ENCODE measurements at regions not wholly inside any gene's neighbourhood (a gene's known extent, or its start where the extent isn't known, plus 50 kb on each side); places are given as distances from the start of the nearest gene placed in this dataset.

GRCh38 chr1:195326325-195326724, 1281.9 kb downstream of the KCNT2 start:
- Histone ChIP-seq H3K4me1 (ENCODE audit: control insufficient read depth in 3 of 3, insufficient read depth in 2 of 3, low read depth in 1 of 3, low read length in 2 of 3) (no peaks in the 10 kb centered on the region), H3K27me3 (ENCODE audit: control insufficient read depth in 3 of 3, insufficient read depth in 3 of 3, low read length in 3 of 3) (no peaks in the 10 kb centered on the region), H3K4me3 (ENCODE audit: low read depth in 1 of 3, low read length in 3 of 3) (no peak overlapping the region), H3K9me3 (ENCODE audit: control insufficient read depth in 2 of 2, insufficient read depth in 1 of 2, low read depth in 1 of 2, low read length in 1 of 2) (no peaks in the 10 kb centered on the region), H3K36me3 (ENCODE audit: control insufficient read depth in 3 of 3, insufficient read depth in 2 of 3, low read depth in 1 of 3, low read length in 3 of 3) (no peaks in the 10 kb centered on the region), H3K27ac (ENCODE audit: low read depth in 1 of 3, low read length in 2 of 3) (no peak overlapping the region)
- WGBS, 3 donors: 47 to 67% (median 56%) methylated on average over 1 of the region's 1 CpG
- no peak for FAIRE-seq
- no peak for DNase-seq

GRCh38 chr1:195325181-195325580, 1283.1 kb downstream of the KCNT2 start:
- H3K9me3 ChIP-seq (ENCODE audit: control insufficient read depth in 2 of 2, insufficient read depth in 1 of 2, low read depth in 1 of 2, low read length in 1 of 2): no peaks in the 10 kb centered on the region
- WGBS, 3 donors: 92 to 94% (median 93%) methylated on average over 12 of the region's 12 CpGs
- DNase-seq: no peak
- no peaks in the 10 kb centered on the region for H3K27me3 ChIP-seq (ENCODE audit: control insufficient read depth in 3 of 3, insufficient read depth in 3 of 3, low read length in 3 of 3)
- FAIRE-seq: no peak
- no peak overlapping the region for H3K27ac ChIP-seq (ENCODE audit: low read depth in 1 of 3, low read length in 2 of 3)
- H3K4me3 ChIP-seq (ENCODE audit: low read depth in 1 of 3, low read length in 3 of 3): no peak overlapping the region
- no peaks in the 10 kb centered on the region for H3K36me3 ChIP-seq (ENCODE audit: control insufficient read depth in 3 of 3, insufficient read depth in 2 of 3, low read depth in 1 of 3, low read length in 3 of 3)
- no peaks in the 10 kb centered on the region for H3K4me1 ChIP-seq (ENCODE audit: control insufficient read depth in 3 of 3, insufficient read depth in 2 of 3, low read depth in 1 of 3, low read length in 2 of 3)

- no peaks in the 10 kb centered on the region for H3K4me1 ChIP-seq (ENCODE audit: control insufficient read depth in 3 of 3, insufficient read depth in 2 of 3, low read depth in 1 of 3, low read length in 2 of 3)
- H3K27ac ChIP-seq (ENCODE audit: low read depth in 1 of 3, low read length in 2 of 3): no peak overlapping the region
- no peaks in the 10 kb centered on the region for H3K36me3 ChIP-seq (ENCODE audit: control insufficient read depth in 3 of 3, insufficient read depth in 2 of 3, low read depth in 1 of 3, low read length in 3 of 3)
- no peak for FAIRE-seq
- no peaks in the 10 kb centered on the region for H3K27me3 ChIP-seq (ENCODE audit: control insufficient read depth in 3 of 3, insufficient read depth in 3 of 3, low read length in 3 of 3)
- H3K4me3 ChIP-seq (ENCODE audit: low read depth in 1 of 3, low read length in 3 of 3): no peak overlapping the region
- 75 to 77% (median 76%) methylated on average over 4 of the region's 4 CpGs for WGBS, 3 donors
- H3K9me3 ChIP-seq (ENCODE audit: control insufficient read depth in 2 of 2, insufficient read depth in 1 of 2, low read depth in 1 of 2, low read length in 1 of 2): no peaks in the 10 kb centered on the region
- no peak for DNase-seq
These were observed 1302.0 kb downstream of the KCNT2 start for GRCh38 chr1:195306281-195306680.

- H3K27me3 ChIP-seq (ENCODE audit: control insufficient read depth in 3 of 3, insufficient read depth in 3 of 3, low read length in 3 of 3): no peaks in the 10 kb centered on the region
- FAIRE-seq (no peak), DNase-seq (no peak)
- 66 to 88% (median 70%) methylated on average over 3 of the region's 3 CpGs for WGBS, 3 donors
- H3K36me3 ChIP-seq (ENCODE audit: control insufficient read depth in 3 of 3, insufficient read depth in 2 of 3, low read depth in 1 of 3, low read length in 3 of 3): no peaks in the 10 kb centered on the region
- no peak overlapping the region for H3K4me3 ChIP-seq (ENCODE audit: low read depth in 1 of 3, low read length in 3 of 3)
- H3K27ac ChIP-seq (ENCODE audit: low read depth in 1 of 3, low read length in 2 of 3): no peak overlapping the region
- H3K9me3 ChIP-seq (ENCODE audit: control insufficient read depth in 2 of 2, insufficient read depth in 1 of 2, low read depth in 1 of 2, low read length in 1 of 2): no peaks in the 10 kb centered on the region
- no peaks in the 10 kb centered on the region for H3K4me1 ChIP-seq (ENCODE audit: control insufficient read depth in 3 of 3, insufficient read depth in 2 of 3, low read depth in 1 of 3, low read length in 2 of 3)
These were observed 1313.3 kb downstream of the KCNT2 start for GRCh38 chr1:195294911-195295310.

- no peak for FAIRE-seq
- 30 to 81% (median 76%) methylated on average over 1 of the region's 1 CpG for WGBS, 3 donors
These were observed 1329.6 kb downstream of the KCNT2 start for GRCh38 chr1:195278644-195279043.

GRCh38 chr1:195275710-195276109, 1332.5 kb downstream of the KCNT2 start:
- Histone ChIP-seq H3K36me3 (ENCODE audit: control insufficient read depth in 3 of 3, insufficient read depth in 2 of 3, low read depth in 1 of 3, low read length in 3 of 3) (no peaks in the 10 kb centered on the region), H3K9me3 (ENCODE audit: control insufficient read depth in 2 of 2, insufficient read depth in 1 of 2, low read depth in 1 of 2, low read length in 1 of 2) (no peaks in the 10 kb centered on the region), H3K4me3 (ENCODE audit: low read depth in 1 of 3, low read length in 3 of 3) (no peak overlapping the region), H3K4me1 (ENCODE audit: control insufficient read depth in 3 of 3, insufficient read depth in 2 of 3, low read depth in 1 of 3, low read length in 2 of 3) (no peaks in the 10 kb centered on the region), H3K27ac (ENCODE audit: low read depth in 1 of 3, low read length in 2 of 3) (no peak overlapping the region), H3K27me3 (ENCODE audit: control insufficient read depth in 3 of 3, insufficient read depth in 3 of 3, low read length in 3 of 3) (no peaks in the 10 kb centered on the region)
- no peak for FAIRE-seq
- 66 to 82% (median 79%) methylated on average over 2 of the region's 2 CpGs for WGBS, 3 donors
- DNase-seq: no peak

More at GRCh38 chr1:195278644-195279043, 1329.6 kb downstream of the KCNT2 start:
- no peak for DNase-seq
- no peaks in the 10 kb centered on the region for H3K27me3 ChIP-seq (ENCODE audit: control insufficient read depth in 3 of 3, insufficient read depth in 3 of 3, low read length in 3 of 3)
- H3K4me1 ChIP-seq (ENCODE audit: control insufficient read depth in 3 of 3, insufficient read depth in 2 of 3, low read depth in 1 of 3, low read length in 2 of 3): no peaks in the 10 kb centered on the region
- H3K36me3 ChIP-seq (ENCODE audit: control insufficient read depth in 3 of 3, insufficient read depth in 2 of 3, low read depth in 1 of 3, low read length in 3 of 3): no peaks in the 10 kb centered on the region
- H3K27ac ChIP-seq (ENCODE audit: low read depth in 1 of 3, low read length in 2 of 3): no peak overlapping the region
- H3K4me3 ChIP-seq (ENCODE audit: low read depth in 1 of 3, low read length in 3 of 3): no peak overlapping the region
- no peaks in the 10 kb centered on the region for H3K9me3 ChIP-seq (ENCODE audit: control insufficient read depth in 2 of 2, insufficient read depth in 1 of 2, low read depth in 1 of 2, low read length in 1 of 2)

GRCh38 chr1:195251900-195252299, 1356.3 kb downstream of the KCNT2 start:
- FAIRE-seq (no peak), DNase-seq (no peak)
- Histone ChIP-seq H3K36me3 (ENCODE audit: control insufficient read depth in 3 of 3, insufficient read depth in 2 of 3, low read depth in 1 of 3, low read length in 3 of 3) (no peaks in the 10 kb centered on the region), H3K27ac (ENCODE audit: low read depth in 1 of 3, low read length in 2 of 3) (no peak overlapping the region), H3K9me3 (ENCODE audit: control insufficient read depth in 2 of 2, insufficient read depth in 1 of 2, low read depth in 1 of 2, low read length in 1 of 2) (no peaks in the 10 kb centered on the region), H3K4me3 (ENCODE audit: low read depth in 1 of 3, low read length in 3 of 3) (no peak overlapping the region), H3K27me3 (ENCODE audit: control insufficient read depth in 3 of 3, insufficient read depth in 3 of 3, low read length in 3 of 3) (no peaks in the 10 kb centered on the region), H3K4me1 (ENCODE audit: control insufficient read depth in 3 of 3, insufficient read depth in 2 of 3, low read depth in 1 of 3, low read length in 2 of 3) (no peaks in the 10 kb centered on the region)
- 85 to 91% (median 86%) methylated on average over 4 of the region's 4 CpGs for WGBS, 3 donors

- no peak overlapping the region for H3K4me3 ChIP-seq (ENCODE audit: low read depth in 1 of 3, low read length in 3 of 3)
- WGBS, 3 donors: 91 to 94% (median 92%) methylated on average over 3 of the region's 3 CpGs
These were observed 1364.7 kb downstream of the KCNT2 start for GRCh38 chr1:195243492-195243891.

GRCh38 chr1:195241066-195241465, 1367.2 kb downstream of the KCNT2 start:
- Histone ChIP-seq H3K4me1 (ENCODE audit: control insufficient read depth in 3 of 3, insufficient read depth in 2 of 3, low read depth in 1 of 3, low read length in 2 of 3) (no peaks in the 10 kb centered on the region), H3K27me3 (ENCODE audit: control insufficient read depth in 3 of 3, insufficient read depth in 3 of 3, low read length in 3 of 3) (no peaks in the 10 kb centered on the region), H3K27ac (ENCODE audit: low read depth in 1 of 3, low read length in 2 of 3) (no peak overlapping the region), H3K36me3 (ENCODE audit: control insufficient read depth in 3 of 3, insufficient read depth in 2 of 3, low read depth in 1 of 3, low read length in 3 of 3) (no peaks in the 10 kb centered on the region), H3K9me3 (ENCODE audit: control insufficient read depth in 2 of 2, insufficient read depth in 1 of 2, low read depth in 1 of 2, low read length in 1 of 2) (peaks cover 0 to 15% of the 10 kb centered on the region in 2 donors), H3K4me3 (ENCODE audit: low read depth in 1 of 3, low read length in 3 of 3) (no peak overlapping the region)
- no peak for DNase-seq
- WGBS, 3 donors: 83 to 95% (median 90%) methylated on average over 3 of the region's 3 CpGs
- no peak for FAIRE-seq

More at GRCh38 chr1:195243492-195243891, 1364.7 kb downstream of the KCNT2 start:
- Histone ChIP-seq H3K9me3 (ENCODE audit: control insufficient read depth in 2 of 2, insufficient read depth in 1 of 2, low read depth in 1 of 2, low read length in 1 of 2) (peaks cover 0 to under 1% of the 10 kb centered on the region in 2 donors), H3K36me3 (ENCODE audit: control insufficient read depth in 3 of 3, insufficient read depth in 2 of 3, low read depth in 1 of 3, low read length in 3 of 3) (no peaks in the 10 kb centered on the region), H3K4me1 (ENCODE audit: control insufficient read depth in 3 of 3, insufficient read depth in 2 of 3, low read depth in 1 of 3, low read length in 2 of 3) (no peaks in the 10 kb centered on the region), H3K27me3 (ENCODE audit: control insufficient read depth in 3 of 3, insufficient read depth in 3 of 3, low read length in 3 of 3) (no peaks in the 10 kb centered on the region), H3K27ac (ENCODE audit: low read depth in 1 of 3, low read length in 2 of 3) (no peak overlapping the region)
- FAIRE-seq: no peak
- no peak for DNase-seq
